OCI-LY7 (cell line): ENCODE measurements at regions not wholly inside any gene's neighbourhood (a gene's known extent, or its start where the extent isn't known, plus 50 kb on each side); places are given as distances from the start of the nearest gene placed in this dataset.
A peak's percentile ranks its signal among the peaks of the same experiment; 100 is the strongest.

Experiments used
- BruUV-seq: library from RNA; stranded (reverse); fragments of 400-500 nt; replicated peaks from 2 replicates; lab custom pipeline; 2021; lab: Mats Ljungman, UMichigan
- CTCF ChIA-PET: fragments of 300-600 bp; sonication (Branson Sonifier 250); formaldehyde crosslinking; loops from one replicate; lab custom pipeline; 2022; ENCODE audit warnings: antibody characterized with exemption; ENCODE audit not compliant: unreplicated experiment; lab: Charles Lee
- POLR2A ChIA-PET: fragments of 300-600 bp; sonication (Branson Sonifier 250); formaldehyde crosslinking; loops from one replicate; lab custom pipeline; 2022; ENCODE audit warnings: antibody characterized with exemption; lab: Charles Lee
- DNase-seq: peaks from one replicate; pipeline ENCODE4 v3.0.0-alpha.2; 2015; ENCODE audit warnings: low spot score
- H2AFZ ChIP-seq: fragments of 200-600 bp; sonication (generic), shearing (Covaris generic); 2 replicates; pipeline ENCODE4 v1.6.1; 2014; ENCODE audit warnings: mild to moderate bottlenecking, antibody characterized with exemption, low read length, moderate library complexity
- H3K27ac ChIP-seq: fragments of 200-600 bp; sonication (generic); 2 replicates; pipeline ENCODE4 v1.5.1; 2014; ENCODE audit warnings: mixed run types, low read depth, mild to moderate bottlenecking, moderate library complexity, low read length, inconsistent platforms; ENCODE audit not compliant: poor library complexity, severe bottlenecking
- H3K36me3 ChIP-seq: fragments of 200-600 bp; sonication (generic); 2 replicates; pipeline ENCODE4 v1.6.1; 2014; ENCODE audit warnings: mild to moderate bottlenecking, antibody characterized with exemption, low read length, moderate library complexity, mixed read lengths; ENCODE audit not compliant: insufficient read depth
- H3K4me1 ChIP-seq: fragments of 200-600 bp; sonication (generic); 2 replicates; pipeline ENCODE4 v1.5.1; 2014; ENCODE audit warnings: mild to moderate bottlenecking, low read length; ENCODE audit not compliant: insufficient read depth, poor library complexity, severe bottlenecking
- H3K4me2 ChIP-seq: fragments of 200-600 bp; sonication (generic); 2 replicates; pipeline ENCODE4 v1.6.1; 2014; ENCODE audit warnings: mild to moderate bottlenecking, low read length
- H3K4me3 ChIP-seq: fragments of 200-600 bp; sonication (generic); 2 replicates; pipeline ENCODE4 v1.5.1; 2014; ENCODE audit warnings: mild to moderate bottlenecking, low read depth, low read length; ENCODE audit not compliant: poor library complexity, severe bottlenecking
- H3K79me2 ChIP-seq: fragments of 200-600 bp; sonication (generic); 2 replicates; pipeline ENCODE4 v1.6.1; 2016; ENCODE audit warnings: low read depth, mild to moderate bottlenecking, low read length, moderate library complexity, mixed read lengths; ENCODE audit not compliant: insufficient read depth
- H3K9me2 ChIP-seq: fragments of 200-600 bp; sonication (generic); 2 replicates; pipeline ENCODE4 v1.6.1; 2016; ENCODE audit warnings: mild to moderate bottlenecking, low read length, mixed read lengths; ENCODE audit not compliant: insufficient read depth
- H3K9me3 ChIP-seq: fragments of 200-600 bp; sonication (generic); 2 replicates; pipeline ENCODE4 v1.6.1; 2014; ENCODE audit warnings: mild to moderate bottlenecking, mixed run types, low read length, mixed read lengths
- H4K20me1 ChIP-seq: fragments of 200-600 bp; sonication (generic); 2 replicates; pipeline ENCODE4 v1.6.1; 2014; ENCODE audit warnings: mild to moderate bottlenecking, antibody characterized with exemption, low read length, moderate library complexity, mixed read lengths; ENCODE audit not compliant: insufficient read depth
- EZH2phosphoT487 ChIP-seq: fragments of 200-600 bp; sonication (generic); IDR thresholded peaks from 2 replicates; pipeline ENCODE4 v1.6.1; 2018; ENCODE audit warnings: low read depth, borderline replicate concordance, mild to moderate bottlenecking, mixed run types, antibody characterized with exemption, low read length, moderate library complexity, mixed read lengths
- intact Hi-C: fragments of 100-400 bp; cut with micrococcal nuclease; formaldehyde crosslinking; loops from one replicate; pipeline ENCODE4 v1.10.0; 2022; ENCODE audit not compliant: unreplicated experiment
- TF ChIP-seq, protein P1 (sequence below): fragments of 200-600 bp; sonication (generic); conservative IDR thresholded peaks from 2 replicates; pipeline ENCODE4 v1.5.1; 2014; ENCODE audit warnings: mild to moderate bottlenecking, antibody characterized with exemption, low read length, moderate library complexity, mixed read lengths

DNA sequence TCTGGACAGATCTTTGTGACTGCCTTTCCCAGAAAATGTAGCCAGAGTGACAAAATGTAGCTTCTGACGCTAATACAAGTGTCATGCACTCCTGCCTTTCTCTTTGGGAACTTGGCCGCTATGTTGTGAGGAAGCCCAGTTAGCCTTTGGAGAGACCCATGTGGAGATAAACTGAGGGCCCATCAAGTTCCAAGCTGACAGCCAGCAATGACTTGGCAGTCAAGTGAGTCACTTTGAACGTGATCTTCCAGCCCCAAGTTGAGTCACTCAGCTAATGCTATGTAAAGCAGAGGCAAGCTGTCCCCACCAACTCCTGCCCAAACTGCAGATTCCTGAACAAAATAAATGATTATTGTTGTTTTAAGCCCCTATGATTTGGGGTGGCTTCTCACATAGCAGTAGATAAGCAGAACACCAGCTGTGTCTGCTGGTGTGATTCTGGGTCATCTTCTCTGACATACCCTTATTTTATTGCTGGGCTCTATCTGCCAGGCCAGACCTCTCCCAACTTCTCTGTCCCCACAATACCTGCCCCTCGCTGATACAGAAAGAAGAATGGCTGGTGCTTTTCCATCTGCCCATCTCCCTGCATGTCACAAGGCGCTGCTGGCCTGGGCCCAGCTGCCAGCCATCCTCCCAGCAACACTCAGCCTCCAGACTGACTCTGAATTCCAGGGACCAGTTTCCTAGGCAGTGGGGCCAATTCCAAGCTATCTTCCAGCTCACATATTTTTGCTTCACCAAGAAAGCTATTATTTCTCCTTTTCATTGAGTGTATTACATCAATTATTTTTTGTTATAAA, 274.8 kb downstream of the LRFN2 start:
- Histone ChIP-seq H3K79me2 (no peaks in the 10 kb centered on the region), H3K4me3 (no peak overlapping the region), H3K9me2 (no peaks in the 10 kb centered on the region), H3K9me3 (no peaks in the 10 kb centered on the region), H3K36me3 (no peaks in the 10 kb centered on the region), H2AFZ (no peak overlapping the region), H3K27ac (no peak overlapping the region), H4K20me1 (no peaks in the 10 kb centered on the region), H3K4me2 (no peak overlapping the region), H3K4me1 (no peaks in the 10 kb centered on the region)
- intact Hi-C loops = no loop called here
- CTCF ChIA-PET = no interaction called here
- POLR2A ChIA-PET = no interaction called here
- no peak for DNase-seq
- TF ChIP-seq, protein P1, sequence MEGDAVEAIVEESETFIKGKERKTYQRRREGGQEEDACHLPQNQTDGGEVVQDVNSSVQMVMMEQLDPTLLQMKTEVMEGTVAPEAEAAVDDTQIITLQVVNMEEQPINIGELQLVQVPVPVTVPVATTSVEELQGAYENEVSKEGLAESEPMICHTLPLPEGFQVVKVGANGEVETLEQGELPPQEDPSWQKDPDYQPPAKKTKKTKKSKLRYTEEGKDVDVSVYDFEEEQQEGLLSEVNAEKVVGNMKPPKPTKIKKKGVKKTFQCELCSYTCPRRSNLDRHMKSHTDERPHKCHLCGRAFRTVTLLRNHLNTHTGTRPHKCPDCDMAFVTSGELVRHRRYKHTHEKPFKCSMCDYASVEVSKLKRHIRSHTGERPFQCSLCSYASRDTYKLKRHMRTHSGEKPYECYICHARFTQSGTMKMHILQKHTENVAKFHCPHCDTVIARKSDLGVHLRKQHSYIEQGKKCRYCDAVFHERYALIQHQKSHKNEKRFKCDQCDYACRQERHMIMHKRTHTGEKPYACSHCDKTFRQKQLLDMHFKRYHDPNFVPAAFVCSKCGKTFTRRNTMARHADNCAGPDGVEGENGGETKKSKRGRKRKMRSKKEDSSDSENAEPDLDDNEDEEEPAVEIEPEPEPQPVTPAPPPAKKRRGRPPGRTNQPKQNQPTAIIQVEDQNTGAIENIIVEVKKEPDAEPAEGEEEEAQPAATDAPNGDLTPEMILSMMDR = no peak
- TF ChIP-seq EZH2phosphoT487 = no peak
- BruUV-seq = no TSS peak

DNA sequence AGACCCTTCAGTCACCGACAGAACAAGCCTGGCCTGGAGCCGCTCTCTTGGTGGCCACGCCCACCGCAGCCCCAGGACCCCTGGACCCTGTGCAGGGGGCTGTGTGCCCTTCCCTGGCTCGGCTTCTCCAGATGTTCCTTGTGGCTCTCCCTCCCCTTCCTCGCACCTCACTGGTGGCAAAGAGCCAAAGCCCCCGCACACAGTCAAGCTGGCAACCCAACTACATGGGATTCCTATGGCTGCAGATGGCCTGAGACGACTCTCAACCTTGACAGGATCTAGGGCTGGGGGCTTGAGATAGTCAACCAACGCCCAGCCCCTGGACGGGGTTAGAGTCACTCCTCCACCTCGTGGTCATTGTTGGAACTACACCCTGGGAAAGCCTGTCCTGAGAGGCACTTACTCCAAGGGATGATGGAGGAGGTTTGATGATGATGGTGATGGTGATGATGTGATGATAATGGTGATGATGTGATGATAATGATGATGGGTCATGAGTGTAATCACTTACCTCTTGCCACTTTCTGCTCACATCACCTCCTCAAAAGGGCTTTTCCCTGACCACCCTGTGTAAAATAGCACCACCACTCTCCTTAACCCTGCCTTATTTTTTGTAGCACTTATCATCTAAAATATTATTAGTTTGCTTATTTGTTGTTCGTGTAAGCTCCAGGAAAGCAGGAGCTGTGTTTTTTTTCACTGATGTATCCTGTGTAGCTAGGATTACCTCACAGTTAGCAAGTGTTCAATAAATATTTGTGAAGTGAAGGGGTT, 278.4 kb downstream of the LRFN2 start:
- no TSS peak for BruUV-seq
- H3K4me2 ChIP-seq = no peak overlapping the region
- no peaks in the 10 kb centered on the region for H3K9me2 ChIP-seq
- H3K9me3 ChIP-seq = no peaks in the 10 kb centered on the region
- H3K36me3 ChIP-seq = no peaks in the 10 kb centered on the region
- intact Hi-C loops = loop anchor here (2.0 to 5.0 kb wide), 3 partner anchors 326 to 946 kb away; no protein-coding TSS in a partner anchor
- no peaks in the 10 kb centered on the region for H3K79me2 ChIP-seq
- POLR2A ChIA-PET = no interaction called here
- peak; percentile 59 for DNase-seq
- no peaks in the 10 kb centered on the region for H4K20me1 ChIP-seq
- H2AFZ ChIP-seq = no peak overlapping the region
- CTCF ChIA-PET = no interaction called here
- no peaks in the 10 kb centered on the region for H3K4me1 ChIP-seq
- H3K27ac ChIP-seq = no peak overlapping the region
- TF ChIP-seq EZH2phosphoT487 = no peak
- TF ChIP-seq, protein P1 = peak; percentile 86
- no peak overlapping the region for H3K4me3 ChIP-seq
